ENCODE measurements at regions not wholly inside any gene's neighbourhood (a gene's known extent, or its start where the extent isn't known, plus 50 kb on each side); places are given as distances from the start of the nearest gene placed in this dataset.
"Not testable (repeated sequence)": the region's sequence is repeated elsewhere in the genome, so short reads cannot be mapped to it uniquely, and the experiment has no call there.

- Mint-ChIP-seq H3K36me3 (no peaks in the 10 kb centered on the region), H3K27ac (no peak overlapping the region), H3K4me1 (no peaks in the 10 kb centered on the region), H3K9me3 (no peaks in the 10 kb centered on the region), H3K4me3 (no peak overlapping the region), H3K27me3 (no peaks in the 10 kb centered on the region)
- no peak for DNase-seq
Measured at GRCh38 chr5:163318707-163319106, 118.7 kb upstream of the CCNG1 start.

DNA sequence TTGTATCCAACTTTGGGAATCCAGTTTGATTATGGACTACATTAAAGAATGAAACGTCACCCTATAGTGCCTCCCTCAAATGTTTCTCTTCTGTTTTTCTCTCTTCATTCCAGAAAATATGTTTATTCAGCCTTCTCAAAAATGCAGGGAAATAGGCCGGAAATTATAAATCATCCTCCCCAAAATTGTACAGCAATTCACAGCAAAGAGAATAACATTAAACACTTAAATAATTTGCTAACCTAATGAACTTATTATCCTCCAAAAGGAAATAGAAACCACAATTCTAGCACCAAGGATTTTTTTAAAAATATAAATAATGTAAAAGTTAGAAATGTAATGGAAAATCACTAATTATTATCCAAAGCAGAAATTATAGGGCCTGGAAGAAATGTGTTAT, 115.9 kb upstream of the CCNG1 start:
- Mint-ChIP-seq H3K4me3 (no peak overlapping the region), H3K36me3 (no peaks in the 10 kb centered on the region), H3K4me1 (no peaks in the 10 kb centered on the region), H3K27ac (no peak overlapping the region), H3K9me3 (no peaks in the 10 kb centered on the region), H3K27me3 (no peaks in the 10 kb centered on the region)
- no peak for DNase-seq

DNA sequence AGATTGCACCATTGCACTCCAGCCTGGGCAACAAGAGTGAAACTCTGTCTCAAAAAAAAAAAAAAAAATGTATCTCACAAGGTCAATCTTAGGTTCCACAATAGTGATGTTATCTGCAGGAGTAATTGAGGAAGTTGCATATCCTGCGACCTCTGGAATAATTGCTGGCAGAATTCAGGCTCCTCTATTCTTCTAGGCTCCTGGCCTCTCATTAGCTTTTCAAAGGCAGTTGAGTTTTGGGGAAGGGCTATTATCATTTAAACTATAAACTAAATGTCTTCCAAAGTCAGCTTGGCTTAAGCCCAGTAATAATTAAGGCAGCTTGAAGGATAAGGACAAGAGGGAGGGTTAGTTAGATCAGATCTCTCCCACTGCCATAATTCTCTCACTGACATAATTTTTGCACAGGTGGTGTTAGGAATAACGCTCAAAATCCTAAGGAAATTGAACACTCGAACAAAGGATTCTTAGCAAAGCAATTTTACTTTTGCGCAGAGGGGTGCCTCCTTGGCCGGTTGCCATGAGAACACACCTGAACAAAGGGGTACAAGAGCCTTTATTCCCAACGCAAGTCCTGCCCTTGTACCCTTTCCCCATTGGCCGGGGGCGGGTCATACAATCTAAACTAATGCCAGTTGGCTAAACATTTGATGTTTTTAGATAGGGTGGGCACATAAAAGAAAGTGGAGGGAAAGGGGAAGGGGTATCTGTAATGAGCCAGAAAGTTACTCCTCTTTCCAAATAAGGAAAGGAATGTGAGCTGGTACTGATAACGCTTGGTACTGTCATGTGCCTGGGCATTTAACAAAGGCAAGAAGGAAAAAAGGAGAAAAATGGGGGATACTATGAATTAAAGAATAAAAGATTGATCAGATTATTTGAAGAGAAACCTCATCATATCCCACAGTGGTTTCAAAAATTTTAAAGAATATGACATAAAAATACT, 106.4 kb upstream of the CCNG1 start:
- H3K36me3 Mint-ChIP-seq, result no peaks in the 10 kb centered on the region
- no peaks in the 10 kb centered on the region for H3K4me1 Mint-ChIP-seq
- no peak overlapping the region for H3K4me3 Mint-ChIP-seq
- H3K27ac Mint-ChIP-seq, result no peak overlapping the region
- no peaks in the 10 kb centered on the region for H3K27me3 Mint-ChIP-seq
- no peak for DNase-seq
- no peaks in the 10 kb centered on the region for H3K9me3 Mint-ChIP-seq

DNA sequence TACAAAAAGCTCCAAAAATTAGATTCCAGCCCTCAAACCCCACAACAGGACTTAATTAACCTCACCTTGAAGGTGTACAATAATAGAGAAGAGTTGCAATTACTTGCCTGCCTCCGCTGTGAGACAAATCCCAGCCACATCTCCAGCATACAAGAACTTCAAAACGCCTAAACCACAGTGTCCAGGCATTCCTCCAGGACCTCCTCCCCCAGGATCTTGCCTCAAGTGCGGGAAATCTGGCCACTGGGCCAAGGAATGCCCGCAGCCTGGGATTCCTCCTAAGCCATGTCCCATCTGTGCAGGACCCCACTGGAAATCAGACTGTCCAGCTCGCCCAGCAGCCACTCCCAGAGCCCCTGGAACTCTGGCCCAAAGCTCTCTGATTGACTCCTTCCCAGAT, 101.3 kb upstream of the CCNG1 start:
- not testable (repeated sequence) for H3K36me3 Mint-ChIP-seq, H3K27me3 Mint-ChIP-seq, H3K4me3 Mint-ChIP-seq

GRCh38 chr5:163339148-163339547, 98.2 kb upstream of the CCNG1 start:
- DNase-seq, result no peak
- Mint-ChIP-seq H3K27ac (no peak overlapping the region), H3K4me3 (no peak overlapping the region), H3K27me3 (no peaks in the 10 kb centered on the region), H3K4me1 (no peaks in the 10 kb centered on the region), H3K36me3 (no peaks in the 10 kb centered on the region), H3K9me3 (no peaks in the 10 kb centered on the region)

More for the DNA sequence above, 101.3 kb upstream of the CCNG1 start:
- not testable (repeated sequence) for H3K9me3 Mint-ChIP-seq, DNase-seq, H3K27ac Mint-ChIP-seq, H3K4me1 Mint-ChIP-seq

DNA sequence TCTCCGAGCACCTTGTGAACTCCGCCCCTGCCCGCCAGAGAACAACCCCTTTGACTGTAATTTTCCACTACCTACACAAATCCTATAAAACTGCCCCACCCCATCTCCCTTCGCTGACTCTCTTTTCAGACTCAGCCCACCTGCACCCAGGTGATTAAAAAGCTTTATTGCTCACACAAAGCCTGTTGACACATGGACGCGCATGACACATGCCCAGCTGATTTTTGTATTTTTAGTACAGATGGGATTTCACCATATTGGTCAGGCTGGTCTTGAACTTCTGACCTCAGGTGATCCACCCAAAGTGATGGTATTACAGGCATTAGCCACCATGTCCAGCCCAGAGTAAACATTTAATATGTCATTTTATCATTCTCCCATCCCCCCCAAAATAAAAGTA, 97.0 kb upstream of the CCNG1 start:
- H3K27me3 Mint-ChIP-seq, H3K9me3 Mint-ChIP-seq, H3K4me3 Mint-ChIP-seq, H3K36me3 Mint-ChIP-seq, H3K4me1 Mint-ChIP-seq, H3K27ac Mint-ChIP-seq, DNase-seq: not testable (repeated sequence)

DNA sequence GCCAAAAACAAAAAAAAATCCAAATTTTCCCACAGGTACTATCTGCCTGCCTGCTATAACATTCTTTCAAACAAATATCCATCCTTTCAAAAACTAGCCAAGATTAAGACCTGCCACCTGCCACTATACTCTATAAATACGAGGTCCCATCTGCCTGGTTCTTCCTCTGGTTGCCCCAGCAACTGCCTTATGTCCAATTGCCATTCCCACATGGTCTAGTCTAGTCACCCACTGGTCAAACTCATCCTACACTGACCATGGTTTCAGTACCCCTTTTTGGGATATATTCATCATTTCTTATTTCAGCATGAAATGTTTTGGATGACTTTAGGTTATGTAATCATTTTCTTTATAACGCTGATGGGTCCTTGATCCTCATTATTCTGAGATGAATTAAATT, 95.1 kb upstream of the CCNG1 start:
- DNase-seq, result no peak
- H3K4me3 Mint-ChIP-seq, result no peak overlapping the region
- H3K27ac Mint-ChIP-seq, result no peak overlapping the region
- no peaks in the 10 kb centered on the region for H3K36me3 Mint-ChIP-seq
- H3K9me3 Mint-ChIP-seq, result no peaks in the 10 kb centered on the region
- no peaks in the 10 kb centered on the region for H3K4me1 Mint-ChIP-seq
- H3K27me3 Mint-ChIP-seq, result peaks cover 5% of the 10 kb centered on the region

DNA sequence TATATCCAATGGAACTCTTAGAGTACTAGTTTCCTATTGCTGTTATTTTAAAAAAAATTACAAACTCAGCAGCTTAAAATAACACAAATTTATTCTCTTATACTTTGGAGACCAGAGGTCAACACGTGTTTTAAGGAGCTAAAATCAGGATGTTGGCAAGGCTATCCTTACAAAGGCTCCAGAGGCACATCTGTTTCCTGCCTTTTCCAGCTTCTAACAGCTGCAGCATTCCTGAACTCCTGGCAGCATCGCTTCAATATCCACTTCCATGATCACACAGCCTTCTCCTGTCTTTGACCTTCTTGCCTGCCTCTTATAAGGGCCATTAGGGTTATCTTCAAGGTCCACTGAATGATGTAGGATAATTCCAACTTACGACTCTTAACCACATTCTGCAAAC, 92.2 kb upstream of the CCNG1 start:
- no peaks in the 10 kb centered on the region for H3K36me3 Mint-ChIP-seq
- H3K27ac Mint-ChIP-seq, result no peak overlapping the region
- DNase-seq, result no peak
- H3K4me3 Mint-ChIP-seq, result no peak overlapping the region
- H3K27me3 Mint-ChIP-seq, result peaks cover 8% of the 10 kb centered on the region
- no peaks in the 10 kb centered on the region for H3K4me1 Mint-ChIP-seq
- H3K9me3 Mint-ChIP-seq, result no peaks in the 10 kb centered on the region

DNA sequence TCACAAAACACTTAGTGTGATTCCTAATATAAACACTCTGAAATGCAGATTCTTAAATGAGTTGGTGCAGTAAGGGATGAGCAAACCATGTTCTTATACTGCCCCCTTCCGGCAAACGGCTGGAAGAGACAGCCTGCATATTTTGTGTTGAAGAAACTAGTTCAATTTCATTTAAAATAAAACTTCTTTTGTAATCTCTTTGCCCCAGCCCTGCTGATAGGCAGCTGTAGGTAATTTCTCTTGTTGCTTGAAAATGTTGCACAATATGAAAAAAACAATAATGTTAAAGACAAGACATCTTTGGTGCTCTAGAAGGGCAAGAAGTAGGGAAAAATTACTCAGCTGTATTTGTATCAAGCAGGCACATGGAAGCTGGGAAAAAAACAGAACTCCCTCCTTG, 89.7 kb upstream of the CCNG1 start:
- no peaks in the 10 kb centered on the region for H3K9me3 Mint-ChIP-seq
- H3K27me3 Mint-ChIP-seq, result peaks cover 13% of the 10 kb centered on the region
- H3K36me3 Mint-ChIP-seq, result no peaks in the 10 kb centered on the region
- peak; percentile 39 for DNase-seq
- no peak overlapping the region for H3K4me3 Mint-ChIP-seq
- no peak overlapping the region for H3K27ac Mint-ChIP-seq
- no peaks in the 10 kb centered on the region for H3K4me1 Mint-ChIP-seq

DNA sequence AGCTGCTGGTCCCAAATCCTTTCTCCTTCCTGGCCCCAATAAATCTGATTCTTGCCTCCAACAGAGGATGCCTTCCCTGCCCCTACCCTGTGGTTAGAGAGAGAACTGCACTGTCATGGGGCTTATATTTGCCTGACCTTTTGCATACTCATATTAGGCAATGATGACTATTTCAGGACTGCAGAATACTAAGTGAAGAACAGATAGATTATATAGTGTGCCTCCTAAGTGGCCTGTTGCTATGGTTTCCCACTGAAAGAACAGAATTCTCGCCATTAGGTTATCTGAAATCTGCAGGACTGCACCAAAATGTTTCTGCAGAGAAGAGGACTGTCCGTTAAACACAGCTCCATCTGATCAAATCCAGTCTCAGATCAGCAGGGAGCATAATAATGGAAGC, 87.3 kb upstream of the CCNG1 start:
- Mint-ChIP-seq H3K4me3 (no peak overlapping the region), H3K27ac (no peak overlapping the region), H3K27me3 (peaks cover 8% of the 10 kb centered on the region), H3K4me1 (no peaks in the 10 kb centered on the region), H3K36me3 (no peaks in the 10 kb centered on the region), H3K9me3 (no peaks in the 10 kb centered on the region)
- no peak for DNase-seq

DNA sequence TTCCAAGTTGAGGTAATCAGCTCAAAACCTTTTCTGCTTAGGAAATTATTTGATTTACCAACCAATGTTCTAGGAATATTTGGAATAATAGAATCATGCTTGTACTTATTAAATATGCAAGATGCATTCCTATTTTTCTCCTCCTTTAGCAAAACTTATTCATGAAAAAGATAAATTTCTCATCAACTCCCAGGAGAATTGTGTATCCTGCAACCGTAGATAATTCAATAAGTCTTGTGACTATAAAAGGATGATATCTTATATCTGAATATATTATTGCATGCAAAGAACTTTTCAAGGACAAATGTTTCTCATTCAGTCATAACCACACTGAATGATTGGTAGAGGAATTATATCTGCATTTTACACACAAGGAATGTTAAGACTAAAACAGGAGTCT, 84.9 kb upstream of the CCNG1 start:
- Mint-ChIP-seq H3K9me3 (no peaks in the 10 kb centered on the region), H3K36me3 (no peaks in the 10 kb centered on the region), H3K4me1 (no peaks in the 10 kb centered on the region), H3K27ac (no peak overlapping the region), H3K4me3 (no peak overlapping the region), H3K27me3 (peaks cover 8% of the 10 kb centered on the region)
- no peak for DNase-seq

DNA sequence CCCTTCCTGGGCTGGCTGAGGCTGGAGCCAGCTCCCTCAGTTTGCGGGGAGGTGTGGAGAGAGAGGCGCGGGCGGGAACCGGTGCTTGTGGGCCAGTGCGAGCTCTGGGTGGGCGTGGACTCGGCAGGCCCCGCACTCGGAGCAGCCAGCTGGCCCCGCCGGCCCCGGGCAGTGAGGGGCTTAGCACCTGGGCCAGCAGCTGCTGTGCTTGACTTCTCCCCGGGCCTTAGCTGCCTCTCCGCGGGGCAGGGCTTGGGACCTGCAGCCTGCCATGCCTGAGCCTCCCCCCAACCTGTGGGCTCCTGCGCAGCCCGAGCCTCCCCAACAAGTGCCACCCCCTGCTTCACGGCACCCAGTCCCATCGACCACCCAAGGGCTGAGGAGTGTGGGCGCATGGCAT, 81.6 kb upstream of the CCNG1 start:
- not testable (repeated sequence) for H3K36me3 Mint-ChIP-seq, H3K4me1 Mint-ChIP-seq, H3K9me3 Mint-ChIP-seq, DNase-seq, H3K4me3 Mint-ChIP-seq, H3K27me3 Mint-ChIP-seq, H3K27ac Mint-ChIP-seq

DNA sequence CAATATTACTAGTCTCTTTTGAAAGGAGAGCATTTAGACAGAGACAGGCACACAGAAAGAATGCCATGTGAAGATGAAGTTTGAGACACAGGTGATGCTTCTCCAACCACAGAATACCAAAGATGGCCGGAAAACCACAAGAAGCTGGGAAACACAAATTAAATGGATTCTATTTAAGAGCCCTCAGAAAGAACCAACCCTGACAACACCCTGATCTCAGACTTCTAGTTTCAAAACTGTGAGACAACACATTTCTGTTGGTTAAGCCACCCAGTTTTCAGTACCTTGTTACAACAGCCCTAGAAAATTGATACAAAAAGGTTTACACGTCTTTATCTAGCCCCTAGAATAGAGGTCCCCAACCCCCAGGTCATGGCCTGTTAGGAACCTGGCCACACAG, 79.8 kb upstream of the CCNG1 start:
- Mint-ChIP-seq H3K27ac (no peak overlapping the region), H3K4me1 (no peaks in the 10 kb centered on the region), H3K9me3 (no peaks in the 10 kb centered on the region), H3K36me3 (no peaks in the 10 kb centered on the region), H3K4me3 (no peak overlapping the region), H3K27me3 (peaks cover 4% of the 10 kb centered on the region)
- no peak for DNase-seq

- Mint-ChIP-seq H3K27ac (no peak overlapping the region), H3K9me3 (no peaks in the 10 kb centered on the region), H3K4me1 (no peaks in the 10 kb centered on the region), H3K36me3 (no peaks in the 10 kb centered on the region), H3K27me3 (peaks cover 6% of the 10 kb centered on the region), H3K4me3 (no peak overlapping the region)
- DNase-seq, result no peak
Measured at GRCh38 chr5:163360656-163361055, 76.7 kb upstream of the CCNG1 start.

GRCh38 chr5:163361450-163361849, 75.9 kb upstream of the CCNG1 start:
- Mint-ChIP-seq H3K27me3 (peaks cover 6% of the 10 kb centered on the region), H3K27ac (no peak overlapping the region), H3K4me3 (no peak overlapping the region), H3K4me1 (no peaks in the 10 kb centered on the region), H3K9me3 (no peaks in the 10 kb centered on the region), H3K36me3 (no peaks in the 10 kb centered on the region)
- no peak for DNase-seq

DNA sequence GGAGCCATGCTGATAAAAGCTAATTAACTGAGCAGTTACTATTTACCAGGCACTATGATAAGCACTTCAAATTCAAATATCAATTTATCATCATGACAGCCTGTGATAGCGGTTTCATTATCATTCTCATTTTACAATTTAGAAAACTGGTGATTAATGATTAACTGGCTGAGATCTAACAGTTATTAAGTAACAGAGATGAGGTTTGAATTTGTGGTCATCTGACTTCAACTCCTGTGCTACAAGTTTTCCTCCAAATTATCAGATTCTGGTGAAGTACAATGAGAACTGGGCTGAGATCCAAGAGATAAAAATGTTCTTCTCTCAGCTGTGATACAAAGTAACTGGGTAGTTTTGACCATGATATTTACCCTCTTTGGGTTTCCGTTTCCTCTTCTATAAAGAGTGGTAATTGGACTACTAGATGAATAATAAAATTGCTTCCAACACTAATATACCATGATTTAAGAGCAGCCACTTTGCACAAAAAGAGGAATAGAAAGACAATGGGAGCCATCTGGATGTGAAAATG, 74.5 kb upstream of the CCNG1 start:
- no peak for DNase-seq
- no peaks in the 10 kb centered on the region for H3K36me3 Mint-ChIP-seq
- H3K9me3 Mint-ChIP-seq, result no peaks in the 10 kb centered on the region
- no peak overlapping the region for H3K27ac Mint-ChIP-seq
- H3K27me3 Mint-ChIP-seq, result peaks cover 6% of the 10 kb centered on the region
- no peak overlapping the region for H3K4me3 Mint-ChIP-seq
- H3K4me1 Mint-ChIP-seq, result no peaks in the 10 kb centered on the region

Measured in activated naive CD8-positive, alpha-beta T cell treated with anti-CD3 and anti-CD28 coated beads for 36 hours (primary cell).